ENCODE measurements at regions not wholly inside any gene's neighbourhood (a gene's known extent, or its start where the extent isn't known, plus 50 kb on each side); places are given as distances from the start of the nearest gene placed in this dataset.

- TF ChIP-seq CTCF (IDR thresholded peaks at IDR 0.05; ENCODE audit: low read depth, low read length, poor library complexity, severe bottlenecking) (no peak), EZH2phosphoT487 (IDR thresholded peaks at IDR 0.05; ENCODE audit: borderline replicate concordance, low read length) (no peak)
Measured at GRCh38 chr14:61641914-61642613, 53.2 kb upstream of the HIF1A start.
